ENCODE measurements at regions not wholly inside any gene's neighbourhood (a gene's known extent, or its start where the extent isn't known, plus 50 kb on each side); places are given as distances from the start of the nearest gene placed in this dataset.

GRCh38 chr9:99623780-99624364 is 197.8 kb upstream of the NR4A3 start:
- FAIRE-seq = no peak
- no peak for TF ChIP-seq CTCF (IDR thresholded peaks at IDR 0.05; ENCODE audit: insufficient read depth, low read length, severe bottlenecking)

GRCh38 chr9:99624499-99625233 is 197.0 kb upstream of the NR4A3 start:
- TF ChIP-seq CTCF (IDR thresholded peaks at IDR 0.05; ENCODE audit: insufficient read depth, low read length, severe bottlenecking) = no peak
- Histone ChIP-seq H3K27me3 (ENCODE audit: control insufficient read depth, insufficient read depth, low read length) (no peaks in the 10 kb centered on the region), H3K36me3 (ENCODE audit: control insufficient read depth, insufficient read depth, low read length) (no peaks in the 10 kb centered on the region), H3K4me3 (ENCODE audit: low read depth, low read length) (no peak overlapping the region)
- DNase-seq (ENCODE audit: low read depth) = no peak
- FAIRE-seq = no peak

More at GRCh38 chr9:99623780-99624364, 197.8 kb upstream of the NR4A3 start:
- DNase-seq (ENCODE audit: low read depth) = no peak
- Histone ChIP-seq H3K4me3 (ENCODE audit: low read depth, low read length) (no peak overlapping the region), H3K36me3 (ENCODE audit: control insufficient read depth, insufficient read depth, low read length) (no peaks in the 10 kb centered on the region), H3K27me3 (ENCODE audit: control insufficient read depth, insufficient read depth, low read length) (no peaks in the 10 kb centered on the region)

GRCh38 chr9:99626426-99626825 is 195.3 kb upstream of the NR4A3 start:
- FAIRE-seq = no peak
- H3K27me3 ChIP-seq (ENCODE audit: control insufficient read depth, insufficient read depth, low read length) = no peaks in the 10 kb centered on the region
- no peak for DNase-seq (ENCODE audit: low read depth)
- no peak overlapping the region for H3K4me3 ChIP-seq (ENCODE audit: low read depth, low read length)
- TF ChIP-seq CTCF (IDR thresholded peaks at IDR 0.05; ENCODE audit: insufficient read depth, low read length, severe bottlenecking) = no peak
- no peaks in the 10 kb centered on the region for H3K36me3 ChIP-seq (ENCODE audit: control insufficient read depth, insufficient read depth, low read length)

- no peaks in the 10 kb centered on the region for H3K36me3 ChIP-seq (ENCODE audit: control insufficient read depth, insufficient read depth, low read length)
- no peak for DNase-seq (ENCODE audit: low read depth)
- no peak for FAIRE-seq
- no peak overlapping the region for H3K4me3 ChIP-seq (ENCODE audit: low read depth, low read length)
- H3K27me3 ChIP-seq (ENCODE audit: control insufficient read depth, insufficient read depth, low read length) = no peaks in the 10 kb centered on the region
- TF ChIP-seq CTCF (IDR thresholded peaks at IDR 0.05; ENCODE audit: insufficient read depth, low read length, severe bottlenecking) = no peak
Measured at GRCh38 chr9:99628285-99628684, 193.4 kb upstream of the NR4A3 start.

GRCh38 chr9:99628849-99629620 is 192.7 kb upstream of the NR4A3 start:
- no peak for TF ChIP-seq CTCF (IDR thresholded peaks at IDR 0.05; ENCODE audit: insufficient read depth, low read length, severe bottlenecking)
- Histone ChIP-seq H3K27me3 (ENCODE audit: control insufficient read depth, insufficient read depth, low read length) (no peaks in the 10 kb centered on the region), H3K36me3 (ENCODE audit: control insufficient read depth, insufficient read depth, low read length) (no peaks in the 10 kb centered on the region), H3K4me3 (ENCODE audit: low read depth, low read length) (no peak overlapping the region)
- DNase-seq (ENCODE audit: low read depth) = no peak
- FAIRE-seq = no peak

Data from bronchial epithelial cell (primary cell).